Caco-2 (cell line): ENCODE measurements at regions not wholly inside any gene's neighbourhood (a gene's known extent, or its start where the extent isn't known, plus 50 kb on each side); places are given as distances from the start of the nearest gene placed in this dataset.
"Not testable (repeated sequence)": the region's sequence is repeated elsewhere in the genome, so short reads cannot be mapped to it uniquely, and the experiment has no call there.

Source experiments
- BruUV-seq: library from RNA; stranded (reverse); fragments of 400-500 nt; replicated peaks from 2 replicates; lab custom pipeline; 2021; lab: Mats Ljungman, UMichigan
- CTCF ChIA-PET: fragments of 300-600 bp; sonication (Branson Sonifier 250); formaldehyde crosslinking; loops from one replicate; lab custom pipeline; 2022; ENCODE audit warnings: antibody characterized with exemption; lab: Charles Lee
- POLR2A ChIA-PET: fragments of 300-600 bp; sonication (Branson Sonifier 250); formaldehyde crosslinking; loops from one replicate; lab custom pipeline; 2022; ENCODE audit warnings: antibody characterized with exemption; lab: Charles Lee
- DNase-seq, 2 experiments: peaks; one replicate each; pipeline versions ENCODE4 v3.0.0 to v3.0.0-alpha.2; 2020 to 2022
- H3K27me3 ChIP-seq: replicated peaks from 2 replicates; pipeline ENCODE4 v1.6.0; 2011; ENCODE audit warnings: low read length; ENCODE audit not compliant: control insufficient read depth, insufficient read depth
- H3K36me3 ChIP-seq: 2 replicates; pipeline ENCODE4 v1.5.1; 2011; ENCODE audit warnings: low read length; ENCODE audit not compliant: control insufficient read depth, insufficient read depth
- H3K4me1 ChIP-seq: fragments of 250-450 bp; sonication (Bioruptor Pico); 2 replicates; pipeline ENCODE4 v1.5.1; 2020; ENCODE audit warnings: mild to moderate bottlenecking
- H3K4me3 ChIP-seq: 2 replicates; pipeline ENCODE4 v1.5.1; 2011; ENCODE audit warnings: low read depth, mild to moderate bottlenecking, control low read depth, low read length
- H3K9me3 ChIP-seq: fragments of 250-450 bp; sonication (Bioruptor Pico); 2 replicates; pipeline ENCODE4 v1.5.1; 2020; ENCODE audit warnings: mild to moderate bottlenecking, moderate library complexity
- H3K27ac Mint-ChIP-seq: one replicate; pipeline ENCODE4 v1.8.0; 2022; ENCODE audit warnings: mixed read lengths; ENCODE audit not compliant: unreplicated experiment
- H3K27me3 Mint-ChIP-seq: one replicate; pipeline ENCODE4 v1.8.0; 2022; ENCODE audit warnings: mixed read lengths; ENCODE audit not compliant: insufficient read depth, unreplicated experiment
- H3K36me3 Mint-ChIP-seq: one replicate; pipeline ENCODE4 v1.8.0; 2022; ENCODE audit warnings: mild to moderate bottlenecking, mixed read lengths; ENCODE audit not compliant: insufficient read depth, unreplicated experiment
- H3K4me1 Mint-ChIP-seq: one replicate; pipeline ENCODE4 v1.8.0; 2022; ENCODE audit warnings: low read depth, mixed read lengths; ENCODE audit not compliant: unreplicated experiment
- H3K4me3 Mint-ChIP-seq: one replicate; pipeline ENCODE4 v1.8.0; 2022; ENCODE audit warnings: mild to moderate bottlenecking, moderate library complexity, mixed read lengths; ENCODE audit not compliant: unreplicated experiment
- H3K9me3 Mint-ChIP-seq: one replicate; pipeline ENCODE4 v1.8.0; 2022; ENCODE audit warnings: mixed read lengths; ENCODE audit not compliant: unreplicated experiment
- intact Hi-C: fragments of 100-400 bp; cut with micrococcal nuclease; formaldehyde crosslinking; loops from one replicate; pipeline ENCODE4 v1.10.0; 2022; ENCODE audit not compliant: unreplicated experiment
- TF ChIP-seq, protein P1 (sequence below), 2 experiments: fragments of 200-600 bp in 1 of 2; IDR thresholded peaks; 1 replicate in 1 of 2; 2 replicates in 1 of 2; pipeline versions ENCODE4 v1.5.1 to v1.8.0; 2011 to 2022; ENCODE audit warnings: antibody characterized with exemption in 1 of 2, control low read depth in 1 of 2, inconsistent platforms in 1 of 2, low read depth in 1 of 2, low read length in 1 of 2, mild to moderate bottlenecking in 1 of 2, moderate library complexity in 1 of 2; ENCODE audit not compliant: insufficient read depth in 1 of 2, severe bottlenecking in 1 of 2, unreplicated experiment in 1 of 2

DNA sequence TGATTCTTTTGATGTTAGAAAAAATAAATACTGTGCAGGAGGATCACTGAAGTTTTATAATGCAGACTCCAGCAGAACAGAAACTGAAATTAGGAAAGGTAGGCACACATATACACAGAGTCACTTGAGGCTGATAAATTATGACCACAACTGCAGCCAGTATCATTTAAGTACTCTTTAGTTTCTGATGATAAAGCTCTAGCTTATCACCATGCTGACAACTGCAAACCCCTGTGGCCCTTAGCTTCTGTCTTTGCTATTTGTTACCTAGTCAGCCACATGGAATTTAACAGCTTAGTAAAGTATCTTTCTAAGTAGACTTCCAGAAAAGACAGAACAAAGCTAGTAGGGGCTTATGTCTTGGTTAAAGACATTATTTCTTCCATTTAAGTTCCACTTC is 734.8 kb upstream of the CDH6 start:
- no peaks in the 10 kb centered on the region for H3K36me3 Mint-ChIP-seq
- H3K27ac Mint-ChIP-seq = no peak overlapping the region
- no peaks in the 10 kb centered on the region for H3K9me3 Mint-ChIP-seq

GRCh38 chr5:30455484-30455883 is 738.0 kb upstream of the CDH6 start:
- H3K4me1 ChIP-seq, H3K36me3 Mint-ChIP-seq, H3K4me3 ChIP-seq, H3K9me3 ChIP-seq, H3K27me3 Mint-ChIP-seq, POLR2A ChIA-PET, H3K4me1 Mint-ChIP-seq, intact Hi-C loops, DNase-seq, CTCF ChIA-PET, H3K27ac Mint-ChIP-seq, H3K4me3 Mint-ChIP-seq, H3K27me3 ChIP-seq, H3K9me3 Mint-ChIP-seq, BruUV-seq, H3K36me3 ChIP-seq: not testable (repeated sequence)

More for the DNA sequence above, 734.8 kb upstream of the CDH6 start:
- Histone ChIP-seq H3K36me3 (no peaks in the 10 kb centered on the region), H3K27me3 (no peaks in the 10 kb centered on the region), H3K4me1 (no peaks in the 10 kb centered on the region), H3K4me3 (no peak overlapping the region), H3K9me3 (no peaks in the 10 kb centered on the region)
- CTCF ChIA-PET = no interaction called here
- intact Hi-C loops = no loop called here
- TF ChIP-seq, protein P1, sequence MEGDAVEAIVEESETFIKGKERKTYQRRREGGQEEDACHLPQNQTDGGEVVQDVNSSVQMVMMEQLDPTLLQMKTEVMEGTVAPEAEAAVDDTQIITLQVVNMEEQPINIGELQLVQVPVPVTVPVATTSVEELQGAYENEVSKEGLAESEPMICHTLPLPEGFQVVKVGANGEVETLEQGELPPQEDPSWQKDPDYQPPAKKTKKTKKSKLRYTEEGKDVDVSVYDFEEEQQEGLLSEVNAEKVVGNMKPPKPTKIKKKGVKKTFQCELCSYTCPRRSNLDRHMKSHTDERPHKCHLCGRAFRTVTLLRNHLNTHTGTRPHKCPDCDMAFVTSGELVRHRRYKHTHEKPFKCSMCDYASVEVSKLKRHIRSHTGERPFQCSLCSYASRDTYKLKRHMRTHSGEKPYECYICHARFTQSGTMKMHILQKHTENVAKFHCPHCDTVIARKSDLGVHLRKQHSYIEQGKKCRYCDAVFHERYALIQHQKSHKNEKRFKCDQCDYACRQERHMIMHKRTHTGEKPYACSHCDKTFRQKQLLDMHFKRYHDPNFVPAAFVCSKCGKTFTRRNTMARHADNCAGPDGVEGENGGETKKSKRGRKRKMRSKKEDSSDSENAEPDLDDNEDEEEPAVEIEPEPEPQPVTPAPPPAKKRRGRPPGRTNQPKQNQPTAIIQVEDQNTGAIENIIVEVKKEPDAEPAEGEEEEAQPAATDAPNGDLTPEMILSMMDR (IDR thresholded peaks at IDR 0.05; ENCODE audit: insufficient read depth in 1 of 2, low read depth in 1 of 2, low read length in 1 of 2, severe bottlenecking in 1 of 2, unreplicated experiment in 1 of 2) = no peak
- POLR2A ChIA-PET = no interaction called here
- no peak overlapping the region for H3K4me3 Mint-ChIP-seq
- H3K27me3 Mint-ChIP-seq = peaks cover 2% of the 10 kb centered on the region
- H3K4me1 Mint-ChIP-seq = no peaks in the 10 kb centered on the region
- BruUV-seq = no TSS peak
- DNase-seq = no peak

- no peak for DNase-seq
- H3K4me3 Mint-ChIP-seq = no peak overlapping the region
- H3K27me3 ChIP-seq = no peaks in the 10 kb centered on the region
- no peaks in the 10 kb centered on the region for H3K36me3 Mint-ChIP-seq
- no peaks in the 10 kb centered on the region for H3K4me1 ChIP-seq
- ChIA-PET CTCF (no interaction called here), POLR2A (no interaction called here)
- TF ChIP-seq, protein P1 (IDR thresholded peaks at IDR 0.05; ENCODE audit: insufficient read depth in 1 of 2, low read depth in 1 of 2, low read length in 1 of 2, severe bottlenecking in 1 of 2, unreplicated experiment in 1 of 2) = no peak
- no peak overlapping the region for H3K27ac Mint-ChIP-seq
- no peak overlapping the region for H3K4me3 ChIP-seq
- intact Hi-C loops = no loop called here
- peaks cover 5% of the 10 kb centered on the region for H3K27me3 Mint-ChIP-seq
- H3K4me1 Mint-ChIP-seq = no peaks in the 10 kb centered on the region
- H3K9me3 Mint-ChIP-seq = no peaks in the 10 kb centered on the region
- no peaks in the 10 kb centered on the region for H3K36me3 ChIP-seq
- H3K9me3 ChIP-seq = no peaks in the 10 kb centered on the region
- BruUV-seq = no TSS peak
These were observed 740.3 kb upstream of the CDH6 start for GRCh38 chr5:30453168-30453567.

DNA sequence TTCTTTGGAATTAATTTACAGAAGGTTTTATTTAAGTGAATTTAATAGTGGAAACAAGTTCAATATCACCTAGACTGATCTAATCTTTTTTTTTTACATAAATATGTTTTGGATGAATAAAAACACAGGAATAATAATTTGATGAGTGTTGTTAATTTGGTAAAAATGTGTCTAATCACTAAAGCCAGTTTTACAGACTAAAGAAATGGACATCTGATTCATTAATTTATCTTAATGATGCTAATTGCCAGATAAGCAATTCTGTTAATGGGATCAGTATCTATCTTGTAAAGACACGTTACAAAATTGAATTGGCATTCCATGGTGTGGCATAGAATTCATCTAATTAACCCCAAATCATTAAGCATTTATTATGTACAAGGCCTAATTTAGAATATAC is 743.3 kb upstream of the CDH6 start:
- intact Hi-C loops = no loop called here
- Histone ChIP-seq H3K4me1 (no peaks in the 10 kb centered on the region), H3K27me3 (no peaks in the 10 kb centered on the region), H3K4me3 (no peak overlapping the region), H3K9me3 (no peaks in the 10 kb centered on the region), H3K36me3 (no peaks in the 10 kb centered on the region)
- Mint-ChIP-seq H3K27me3 (peaks cover 8% of the 10 kb centered on the region), H3K9me3 (no peaks in the 10 kb centered on the region), H3K4me3 (no peak overlapping the region), H3K36me3 (no peaks in the 10 kb centered on the region), H3K27ac (no peak overlapping the region), H3K4me1 (no peaks in the 10 kb centered on the region)
- no peak for DNase-seq
- ChIA-PET CTCF (no interaction called here), POLR2A (no interaction called here)
- BruUV-seq = no TSS peak
- TF ChIP-seq, protein P1 (IDR thresholded peaks at IDR 0.05; ENCODE audit: insufficient read depth in 1 of 2, low read depth in 1 of 2, low read length in 1 of 2, severe bottlenecking in 1 of 2, unreplicated experiment in 1 of 2) = no peak
